ENCODE measurements at regions not wholly inside any gene's neighbourhood (a gene's known extent, or its start where the extent isn't known, plus 50 kb on each side); places are given as distances from the start of the nearest gene placed in this dataset.
"Not testable (repeated sequence)": the region's sequence is repeated elsewhere in the genome, so short reads cannot be mapped to it uniquely, and the experiment has no call there.

DNA sequence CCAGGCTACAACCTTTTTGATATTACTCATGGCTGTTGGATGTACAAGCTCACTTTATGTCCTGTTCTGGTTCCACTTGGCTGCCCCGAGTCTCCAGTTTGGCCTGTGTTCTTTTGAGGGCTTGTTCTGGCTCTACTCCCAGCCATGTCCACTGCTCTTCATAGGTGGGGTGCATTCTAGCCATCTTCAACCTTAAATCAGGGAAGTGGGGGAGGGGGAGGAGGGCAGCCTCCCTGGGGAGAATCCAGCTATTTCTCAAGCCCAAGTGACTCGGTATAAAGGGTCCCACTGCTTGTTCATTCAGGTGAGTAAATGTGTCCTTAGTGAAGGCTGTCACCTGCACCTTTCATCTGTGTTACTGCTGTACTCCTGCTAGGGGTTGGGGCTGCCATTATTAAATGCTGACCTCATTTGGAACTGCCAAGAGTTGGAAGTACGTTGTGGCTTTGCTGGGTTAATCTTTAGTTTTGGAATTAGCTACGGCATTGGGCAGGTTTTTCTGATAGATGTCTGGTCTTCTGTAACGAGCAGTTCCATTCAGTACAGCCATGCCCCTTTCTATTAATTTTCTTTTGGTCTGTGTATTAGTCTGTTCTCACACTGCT is 255.8 kb downstream of the GOLGA6L6 start:
- not testable (repeated sequence) for DNase-seq

GRCh38 chr15:20284891-20285535 is 256.6 kb downstream of the GOLGA6L6 start:
- DNase-seq: not testable (repeated sequence)

- not testable (repeated sequence) for DNase-seq
Measured at GRCh38 chr15:20283651-20284050, 257.9 kb downstream of the GOLGA6L6 start.

DNA sequence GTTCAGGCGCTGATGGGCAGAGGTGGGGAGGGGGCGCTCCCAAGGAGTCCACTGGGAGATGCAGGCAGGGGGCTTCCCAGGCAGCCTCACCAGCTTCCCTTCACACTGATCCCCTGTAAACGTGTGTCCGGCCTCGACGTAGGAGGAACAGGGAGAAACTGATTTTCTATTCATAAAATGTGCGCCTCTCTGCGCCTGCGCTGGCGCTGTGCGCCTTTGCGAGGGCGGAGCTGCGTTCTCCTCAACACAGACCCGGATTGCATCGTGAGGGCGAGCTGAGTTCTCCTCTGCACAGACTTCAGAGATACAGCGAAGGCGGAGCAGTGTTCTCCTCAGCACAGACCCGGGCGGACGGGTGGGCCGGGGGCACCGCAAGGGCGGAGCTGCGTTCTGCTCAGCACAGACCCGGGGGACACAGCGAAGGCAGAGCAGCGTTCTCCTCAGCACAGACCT is 259.1 kb downstream of the GOLGA6L6 start:
- DNase-seq: not testable (repeated sequence)

DNA sequence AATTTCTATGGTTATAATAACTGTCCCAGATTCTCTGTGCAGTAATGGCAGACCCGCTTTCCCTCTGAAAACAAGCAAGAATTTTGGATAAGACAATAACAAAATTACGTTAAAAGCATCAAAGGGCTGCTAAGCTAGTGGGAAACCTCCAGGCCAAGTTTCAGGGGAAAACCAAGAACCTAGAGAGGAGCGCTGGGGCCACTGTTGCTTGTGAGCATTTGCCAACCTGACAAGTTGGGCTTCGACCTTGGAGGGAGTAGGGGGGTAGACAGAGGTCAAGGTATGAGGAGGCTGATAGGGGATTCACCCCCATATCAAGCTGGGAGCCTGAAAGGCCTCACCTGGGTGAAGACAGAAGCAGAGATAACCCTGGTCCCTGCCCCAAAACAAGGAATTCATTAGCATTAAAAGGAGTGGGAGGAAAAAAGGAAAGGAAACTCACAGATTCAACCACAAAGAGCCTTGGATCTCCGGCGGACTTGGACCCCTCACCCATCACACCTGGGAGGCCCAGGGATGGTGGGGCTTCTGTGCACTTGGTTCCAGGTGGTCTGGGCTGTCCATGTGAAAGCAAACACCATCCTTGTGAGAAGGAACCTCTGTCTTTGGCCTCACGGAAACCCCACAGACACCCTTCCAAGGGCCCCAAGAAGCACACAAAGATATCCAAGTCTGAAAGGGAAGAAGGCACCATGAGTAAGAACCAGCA is 259.9 kb downstream of the GOLGA6L6 start:
- not testable (repeated sequence) for DNase-seq

DNA sequence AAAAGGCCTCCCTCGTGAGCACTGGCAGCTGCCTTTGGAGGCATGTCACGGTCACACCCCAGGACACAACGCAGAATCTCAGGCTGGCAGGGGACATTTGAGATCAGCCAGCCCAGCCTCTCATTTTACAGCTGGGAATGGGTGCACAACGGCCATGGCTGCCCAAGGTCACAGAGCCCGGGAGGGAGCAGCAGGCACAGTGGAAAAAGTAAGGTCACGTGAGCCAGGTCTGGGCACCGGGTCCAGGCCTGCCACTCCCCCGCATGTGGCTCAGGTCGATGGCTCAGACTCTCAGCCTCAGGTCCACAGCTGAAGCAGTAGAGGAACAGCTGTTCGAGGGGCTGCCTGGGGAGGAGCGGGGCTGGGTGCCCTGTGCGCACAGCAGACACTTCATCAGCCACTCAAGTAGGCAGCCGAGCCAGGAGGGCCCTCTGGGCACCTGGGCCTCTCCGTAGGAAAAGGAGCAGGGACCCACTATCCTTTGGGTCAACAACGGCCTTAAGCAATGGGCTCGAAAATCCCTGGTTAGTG is 260.6 kb downstream of the GOLGA6L6 start:
- no peak for DNase-seq

GRCh38 chr15:20280141-20280932 is 261.3 kb downstream of the GOLGA6L6 start:
- DNase-seq: not testable (repeated sequence)

GRCh38 chr15:20279056-20279455 is 262.5 kb downstream of the GOLGA6L6 start:
- DNase-seq: not testable (repeated sequence)

DNA sequence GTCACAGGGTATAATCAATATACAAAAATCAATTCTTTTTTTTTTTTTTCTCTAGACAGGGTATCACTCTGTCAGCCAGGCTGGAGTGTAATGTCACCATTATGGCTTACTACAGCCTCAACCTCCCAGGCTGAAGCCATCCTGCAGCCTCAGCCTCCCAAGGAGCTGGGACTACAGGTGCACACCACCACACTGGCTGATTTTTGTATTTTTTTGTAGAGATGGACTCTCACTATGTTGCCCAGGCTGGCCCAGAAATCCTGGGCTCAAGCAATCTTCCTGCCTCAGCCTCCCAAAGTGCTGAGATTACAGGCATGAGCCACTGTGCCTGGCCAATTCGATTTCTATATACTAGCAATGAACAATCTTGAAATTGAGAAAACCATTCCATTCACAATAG is 263.2 kb downstream of the GOLGA6L6 start:
- DNase-seq: not testable (repeated sequence)

DNA sequence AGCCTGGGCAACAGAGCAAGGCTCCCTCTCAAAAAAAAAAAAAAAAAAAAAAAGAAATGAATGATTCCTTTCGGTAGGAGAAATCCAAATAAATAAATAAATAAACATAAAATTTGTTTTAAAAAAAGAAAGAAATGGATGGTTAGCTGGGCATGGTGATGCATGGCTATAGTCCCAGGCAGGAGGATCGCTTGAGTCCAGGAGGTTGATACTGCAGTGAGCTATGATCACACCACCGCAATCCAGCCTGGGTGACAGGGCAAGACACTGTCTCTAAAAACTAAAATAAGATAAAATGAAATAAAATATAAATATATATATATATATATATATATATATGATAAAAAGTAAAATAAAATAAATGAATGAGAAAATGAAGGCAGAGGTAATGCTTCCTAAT is 264.1 kb downstream of the GOLGA6L6 start:
- DNase-seq: not testable (repeated sequence)

GRCh38 chr15:20276312-20277114 is 265.1 kb downstream of the GOLGA6L6 start:
- not testable (repeated sequence) for DNase-seq

GRCh38 chr15:20275373-20275967 is 266.1 kb downstream of the GOLGA6L6 start:
- not testable (repeated sequence) for DNase-seq

GRCh38 chr15:20272422-20273184 is 269.0 kb downstream of the GOLGA6L6 start:
- DNase-seq: no peak

- DNase-seq: no peak
Measured at GRCh38 chr15:20271647-20272046, 270.0 kb downstream of the GOLGA6L6 start.

GRCh38 chr15:20269956-20270355 is 271.6 kb downstream of the GOLGA6L6 start:
- DNase-seq: not testable (repeated sequence)

- DNase-seq: not testable (repeated sequence)
Measured at GRCh38 chr15:20267996-20268395, 273.6 kb downstream of the GOLGA6L6 start.

- not testable (repeated sequence) for DNase-seq
Measured at GRCh38 chr15:20267051-20267730, 274.4 kb downstream of the GOLGA6L6 start.

- not testable (repeated sequence) for DNase-seq
Measured at GRCh38 chr15:20265710-20266109, 275.9 kb downstream of the GOLGA6L6 start.

DNA sequence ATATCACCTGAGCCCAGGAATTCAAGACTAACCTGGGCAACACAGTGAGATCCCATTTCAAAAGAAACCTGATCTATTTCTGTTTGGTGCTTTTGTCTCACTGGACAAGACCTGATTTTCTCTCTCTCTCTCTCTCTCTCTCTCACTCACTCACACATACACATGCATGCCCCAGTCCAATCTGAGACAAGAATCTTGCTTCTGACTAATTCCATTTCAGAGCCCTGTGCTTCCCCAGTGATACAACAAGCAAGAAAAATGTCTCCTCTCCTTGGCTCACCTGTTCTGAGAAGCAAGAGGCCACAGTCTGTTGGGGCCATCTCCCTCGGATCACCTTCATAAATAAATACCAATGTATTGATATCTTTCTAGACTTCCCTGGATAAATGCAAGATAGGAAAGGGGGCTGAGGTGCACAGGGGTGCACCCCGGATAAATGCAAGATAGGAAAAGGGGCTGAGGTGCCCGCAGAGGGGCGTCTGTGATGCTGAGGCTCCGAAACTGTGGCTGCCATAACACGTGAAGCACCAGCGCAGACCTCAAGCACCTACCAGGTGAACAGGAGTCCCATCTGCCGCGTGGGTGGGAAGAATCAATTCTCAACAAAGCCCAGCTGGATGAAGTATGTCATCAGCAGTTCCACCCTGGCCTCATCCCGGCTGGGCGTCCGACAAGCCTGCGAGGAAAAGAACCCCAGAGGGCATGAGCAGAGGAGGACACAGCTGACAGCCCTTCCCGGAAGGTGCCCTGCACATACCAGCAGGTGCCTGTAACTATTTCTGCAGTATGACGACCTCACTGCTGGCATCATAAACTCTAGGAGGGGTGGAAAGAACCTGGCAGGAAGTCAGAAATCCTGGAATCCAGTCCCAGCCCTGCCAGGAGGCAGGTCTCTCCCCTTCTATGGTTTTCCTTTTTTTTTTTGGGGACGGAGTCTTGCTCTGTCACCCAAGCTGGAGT is 280.0 kb downstream of the GOLGA6L6 start:
- not testable (repeated sequence) for DNase-seq

Measured in CD4-positive, alpha-beta T cell treated with Interleukin-21 for 1 hour (primary cell).